PFSK-1 (cell line): ENCODE measurements at regions not wholly inside any gene's neighbourhood (a gene's known extent, or its start where the extent isn't known, plus 50 kb on each side); places are given as distances from the start of the nearest gene placed in this dataset.

Experiments
- POLR2AphosphoS5 ChIP-seq: IDR thresholded peaks from 2 replicates; pipeline ENCODE4 v1.6.1; 2012; ENCODE audit warnings: low read depth, mild to moderate bottlenecking, control low read depth, low read length, moderate library complexity
- SIN3A ChIP-seq: IDR thresholded peaks from 2 replicates; pipeline ENCODE4 v1.6.1; 2012; ENCODE audit warnings: mild to moderate bottlenecking, low read length, moderate library complexity, borderline replicate concordance; ENCODE audit not compliant: insufficient read depth
- TAF1 ChIP-seq: IDR thresholded peaks from 2 replicates; pipeline ENCODE4 v1.6.1; 2012; ENCODE audit warnings: low read length, control low read depth, borderline replicate concordance; ENCODE audit not compliant: insufficient read depth
- TF ChIP-seq, protein P1 (sequence below), 2 experiments: IDR thresholded peaks; 2 replicates each; pipeline versions ENCODE4 v1.6.1 to v1.8.0; 2011 to 2012; ENCODE audit warnings: low read depth in 2 of 2, low read length in 2 of 2, control low read depth in 1 of 2, inconsistent platforms in 1 of 2, mild to moderate bottlenecking in 1 of 2, moderate library complexity in 1 of 2; ENCODE audit not compliant: insufficient read depth in 1 of 2

DNA sequence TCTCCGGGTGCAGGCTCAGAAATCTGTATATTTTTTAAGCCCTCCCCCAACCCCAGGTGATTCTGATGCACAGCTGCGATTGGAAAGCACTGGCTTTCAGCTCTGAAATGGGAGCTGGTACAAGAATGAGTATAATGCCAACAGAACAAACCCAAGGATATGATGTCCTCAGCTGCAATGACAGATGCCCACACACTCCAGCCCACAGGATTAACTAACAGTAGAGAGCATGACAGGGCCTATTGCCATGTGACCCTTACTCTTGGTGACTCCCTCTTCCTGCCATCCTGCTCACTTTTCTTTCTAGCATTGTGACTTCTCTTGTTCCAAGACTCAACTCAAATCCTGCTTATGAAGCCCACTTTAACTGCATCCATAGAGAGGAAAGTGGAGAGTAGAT is 174.5 kb downstream of the FGF18 start:
- no peak for TF ChIP-seq SIN3A
- TF ChIP-seq POLR2AphosphoS5, result no peak
- TF ChIP-seq, protein P1, sequence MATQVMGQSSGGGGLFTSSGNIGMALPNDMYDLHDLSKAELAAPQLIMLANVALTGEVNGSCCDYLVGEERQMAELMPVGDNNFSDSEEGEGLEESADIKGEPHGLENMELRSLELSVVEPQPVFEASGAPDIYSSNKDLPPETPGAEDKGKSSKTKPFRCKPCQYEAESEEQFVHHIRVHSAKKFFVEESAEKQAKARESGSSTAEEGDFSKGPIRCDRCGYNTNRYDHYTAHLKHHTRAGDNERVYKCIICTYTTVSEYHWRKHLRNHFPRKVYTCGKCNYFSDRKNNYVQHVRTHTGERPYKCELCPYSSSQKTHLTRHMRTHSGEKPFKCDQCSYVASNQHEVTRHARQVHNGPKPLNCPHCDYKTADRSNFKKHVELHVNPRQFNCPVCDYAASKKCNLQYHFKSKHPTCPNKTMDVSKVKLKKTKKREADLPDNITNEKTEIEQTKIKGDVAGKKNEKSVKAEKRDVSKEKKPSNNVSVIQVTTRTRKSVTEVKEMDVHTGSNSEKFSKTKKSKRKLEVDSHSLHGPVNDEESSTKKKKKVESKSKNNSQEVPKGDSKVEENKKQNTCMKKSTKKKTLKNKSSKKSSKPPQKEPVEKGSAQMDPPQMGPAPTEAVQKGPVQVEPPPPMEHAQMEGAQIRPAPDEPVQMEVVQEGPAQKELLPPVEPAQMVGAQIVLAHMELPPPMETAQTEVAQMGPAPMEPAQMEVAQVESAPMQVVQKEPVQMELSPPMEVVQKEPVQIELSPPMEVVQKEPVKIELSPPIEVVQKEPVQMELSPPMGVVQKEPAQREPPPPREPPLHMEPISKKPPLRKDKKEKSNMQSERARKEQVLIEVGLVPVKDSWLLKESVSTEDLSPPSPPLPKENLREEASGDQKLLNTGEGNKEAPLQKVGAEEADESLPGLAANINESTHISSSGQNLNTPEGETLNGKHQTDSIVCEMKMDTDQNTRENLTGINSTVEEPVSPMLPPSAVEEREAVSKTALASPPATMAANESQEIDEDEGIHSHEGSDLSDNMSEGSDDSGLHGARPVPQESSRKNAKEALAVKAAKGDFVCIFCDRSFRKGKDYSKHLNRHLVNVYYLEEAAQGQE (IDR thresholded peaks at IDR 0.05; ENCODE audit: insufficient read depth in 1 of 2, low read depth in 2 of 2, low read length in 2 of 2), result no peak
- no peak for TF ChIP-seq TAF1
